ENCODE measurements at regions not wholly inside any gene's neighbourhood (a gene's known extent, or its start where the extent isn't known, plus 50 kb on each side); places are given as distances from the start of the nearest gene placed in this dataset.

GRCh38 chr10:61847640-61848039 lies 53.9 kb upstream of the ARID5B start:
- Histone ChIP-seq H3K27ac (ENCODE audit: control insufficient read depth, insufficient read depth, low read length) (no peak overlapping the region), H3K9me3 (ENCODE audit: control insufficient read depth, low read depth, low read length) (no peaks in the 10 kb centered on the region), H3K27me3 (ENCODE audit: control insufficient read depth, extremely low read depth, insufficient read depth, low read length) (no peaks in the 10 kb centered on the region), H4K20me1 (ENCODE audit: control insufficient read depth, extremely low read depth, insufficient read depth, low read length) (no peaks in the 10 kb centered on the region), H3K36me3 (ENCODE audit: control insufficient read depth in 2 of 2, extremely low read depth in 1 of 2, insufficient read depth in 2 of 2, low read length in 2 of 2) (no peaks in the 10 kb centered on the region), H2AFZ (ENCODE audit: control insufficient read depth, low read length) (no peak overlapping the region), H3K4me3 (ENCODE audit: control insufficient read depth in 2 of 3, extremely low read depth in 1 of 3, insufficient read depth in 2 of 3, low read depth in 1 of 3, low read length in 3 of 3) (no peak overlapping the region), H3K79me2 (ENCODE audit: control insufficient read depth, insufficient read depth, low read length) (no peaks in the 10 kb centered on the region), H3K9me1 (ENCODE audit: control insufficient read depth, extremely low read depth, insufficient read depth, low read length) (no peaks in the 10 kb centered on the region), H3K4me1 (ENCODE audit: control insufficient read depth, extremely low read depth, insufficient read depth, low read length) (peaks cover 11% of the 10 kb centered on the region), H3K4me2 (ENCODE audit: control insufficient read depth, extremely low read depth, insufficient read depth, low read depth, low read length) (no peak overlapping the region), H3K9ac (ENCODE audit: control insufficient read depth, extremely low read depth, insufficient read depth, low read length) (no peak overlapping the region)
- TF ChIP-seq EZH2 (IDR thresholded peaks at IDR 0.05; ENCODE audit: low read length) = no peak
- no peak for TF ChIP-seq CTCF (optimal IDR thresholded peaks at IDR 0.05 in 1 of 3, IDR thresholded peaks at IDR 0.05 in 1 of 3, conservative IDR thresholded peaks at IDR 0.05 in 1 of 3; ENCODE audit: extremely low read depth in 1 of 3, insufficient read depth in 2 of 3, low read length in 3 of 3)
- DNase-seq (ENCODE audit: low read depth, low spot score) (no peak), FAIRE-seq (no peak)
- dilution Hi-C loops (cut with MboI; ENCODE audit: extremely low pct_ligation_motif_present, low sequenced_read_pairs) = no loop called here

GRCh38 chr10:61850376-61850775 lies 51.1 kb upstream of the ARID5B start:
- Histone ChIP-seq H3K27ac (ENCODE audit: control insufficient read depth, insufficient read depth, low read length) (no peak overlapping the region), H3K4me1 (ENCODE audit: control insufficient read depth, extremely low read depth, insufficient read depth, low read length) (no peaks in the 10 kb centered on the region), H3K79me2 (ENCODE audit: control insufficient read depth, insufficient read depth, low read length) (no peaks in the 10 kb centered on the region), H3K9me1 (ENCODE audit: control insufficient read depth, extremely low read depth, insufficient read depth, low read length) (no peaks in the 10 kb centered on the region), H2AFZ (ENCODE audit: control insufficient read depth, low read length) (no peak overlapping the region), H3K4me2 (ENCODE audit: control insufficient read depth, extremely low read depth, insufficient read depth, low read depth, low read length) (no peak overlapping the region), H3K9ac (ENCODE audit: control insufficient read depth, extremely low read depth, insufficient read depth, low read length) (no peak overlapping the region), H3K36me3 (ENCODE audit: control insufficient read depth in 2 of 2, extremely low read depth in 1 of 2, insufficient read depth in 2 of 2, low read length in 2 of 2) (no peaks in the 10 kb centered on the region), H3K9me3 (ENCODE audit: control insufficient read depth, low read depth, low read length) (no peaks in the 10 kb centered on the region), H4K20me1 (ENCODE audit: control insufficient read depth, extremely low read depth, insufficient read depth, low read length) (no peaks in the 10 kb centered on the region), H3K4me3 (ENCODE audit: control insufficient read depth in 2 of 3, extremely low read depth in 1 of 3, insufficient read depth in 2 of 3, low read depth in 1 of 3, low read length in 3 of 3) (no peak overlapping the region), H3K27me3 (ENCODE audit: control insufficient read depth, extremely low read depth, insufficient read depth, low read length) (no peaks in the 10 kb centered on the region)
- no peak for FAIRE-seq
- no peak for DNase-seq (ENCODE audit: low read depth, low spot score)
- dilution Hi-C loops (cut with MboI; ENCODE audit: extremely low pct_ligation_motif_present, low sequenced_read_pairs) = no loop called here
- TF ChIP-seq CTCF (optimal IDR thresholded peaks at IDR 0.05 in 1 of 3, IDR thresholded peaks at IDR 0.05 in 1 of 3, conservative IDR thresholded peaks at IDR 0.05 in 1 of 3; ENCODE audit: extremely low read depth in 1 of 3, insufficient read depth in 2 of 3, low read length in 3 of 3) (no peak), EZH2 (IDR thresholded peaks at IDR 0.05; ENCODE audit: low read length) (no peak)
